Embryonic facial prominence (tissue), 1 donor: ENCODE measurements at regions not wholly inside any gene's neighbourhood (a gene's known extent, or its start where the extent isn't known, plus 50 kb on each side); places are given as distances from the start of the nearest gene placed in this dataset.

Experiments
- DNase-seq: peaks from one replicate; pipeline ENCODE4 v3.0.0-alpha.2; 2016; ENCODE audit errors: extremely low spot score

- no peak for DNase-seq
Observed at GRCh38 chr7:49371771-49372170, 401.7 kb upstream of the VWC2 start.

GRCh38 chr7:49376817-49377375 is 396.5 kb upstream of the VWC2 start:
- no peak for DNase-seq

GRCh38 chr7:49386792-49387191 is 386.6 kb upstream of the VWC2 start:
- no peak for DNase-seq

DNA sequence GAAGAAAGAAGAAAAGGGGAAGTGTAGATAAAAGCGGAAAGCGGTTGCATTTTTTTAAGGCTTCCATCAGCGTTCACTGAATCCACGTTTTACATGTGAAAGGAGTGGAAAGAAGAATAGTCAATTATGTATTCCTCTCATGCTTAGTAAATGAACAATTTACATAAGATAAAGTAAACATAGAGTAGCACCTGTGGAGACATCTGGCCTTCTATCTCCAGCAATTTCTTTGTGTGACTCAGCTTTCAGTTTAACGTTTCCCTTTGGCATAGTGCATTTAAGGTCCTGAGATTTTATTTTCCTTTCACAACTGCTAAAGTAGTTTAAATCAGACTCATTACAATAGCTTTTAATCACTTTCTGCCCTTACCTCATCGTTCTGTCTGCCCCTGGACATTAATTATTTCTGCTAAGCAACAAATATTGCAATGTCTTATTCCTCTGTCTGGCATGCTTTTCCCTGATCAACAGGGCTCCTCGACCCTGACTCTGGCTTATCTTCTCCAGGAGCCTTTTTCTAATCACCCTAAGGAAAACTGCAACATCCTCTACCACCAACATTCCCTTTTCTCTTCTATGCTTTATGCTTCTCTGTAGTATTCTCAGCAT is 383.5 kb upstream of the VWC2 start:
- DNase-seq = no peak

GRCh38 chr7:49396229-49396628 is 377.2 kb upstream of the VWC2 start:
- DNase-seq = no peak

DNA sequence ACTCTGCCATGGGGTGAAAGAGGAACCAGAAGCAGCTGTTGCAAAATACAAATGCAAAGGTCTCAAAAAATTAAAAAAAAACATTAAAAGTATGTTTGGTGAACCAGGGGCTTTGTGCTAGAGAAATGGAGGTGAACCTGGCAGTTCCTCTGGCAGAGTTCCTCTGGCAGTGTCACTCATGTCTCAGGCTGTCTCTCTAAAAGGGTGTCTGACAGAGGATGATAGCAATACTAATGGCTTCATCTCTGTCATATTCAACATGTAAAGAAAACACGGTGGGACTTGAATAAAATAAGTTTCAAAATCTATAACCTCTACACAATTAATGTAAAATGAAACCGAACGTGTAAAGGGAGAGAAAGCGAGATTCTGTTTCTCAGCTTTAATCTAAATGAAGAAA is 375.7 kb upstream of the VWC2 start:
- no peak for DNase-seq

GRCh38 chr7:49398236-49398635 is 375.2 kb upstream of the VWC2 start:
- DNase-seq = no peak

DNA sequence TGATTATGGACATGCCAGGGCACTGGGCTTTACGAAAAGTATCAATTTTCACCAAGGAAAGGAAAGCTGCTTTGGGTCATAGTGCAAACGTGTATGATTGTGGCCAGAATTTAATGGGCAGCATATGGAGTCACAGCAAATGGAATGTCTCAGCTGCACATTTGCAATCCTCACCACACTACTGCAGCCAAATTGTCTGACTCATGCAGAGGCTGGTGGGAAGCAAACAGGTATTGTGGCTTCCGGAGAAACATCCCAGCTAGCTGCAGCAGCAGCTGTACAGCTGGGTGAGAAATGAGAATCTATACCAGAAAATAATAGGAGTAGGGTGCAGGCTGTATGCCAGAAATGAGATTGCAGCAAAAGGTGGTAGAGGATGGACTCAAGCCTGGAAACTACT is 374.7 kb upstream of the VWC2 start:
- DNase-seq = no peak

DNA sequence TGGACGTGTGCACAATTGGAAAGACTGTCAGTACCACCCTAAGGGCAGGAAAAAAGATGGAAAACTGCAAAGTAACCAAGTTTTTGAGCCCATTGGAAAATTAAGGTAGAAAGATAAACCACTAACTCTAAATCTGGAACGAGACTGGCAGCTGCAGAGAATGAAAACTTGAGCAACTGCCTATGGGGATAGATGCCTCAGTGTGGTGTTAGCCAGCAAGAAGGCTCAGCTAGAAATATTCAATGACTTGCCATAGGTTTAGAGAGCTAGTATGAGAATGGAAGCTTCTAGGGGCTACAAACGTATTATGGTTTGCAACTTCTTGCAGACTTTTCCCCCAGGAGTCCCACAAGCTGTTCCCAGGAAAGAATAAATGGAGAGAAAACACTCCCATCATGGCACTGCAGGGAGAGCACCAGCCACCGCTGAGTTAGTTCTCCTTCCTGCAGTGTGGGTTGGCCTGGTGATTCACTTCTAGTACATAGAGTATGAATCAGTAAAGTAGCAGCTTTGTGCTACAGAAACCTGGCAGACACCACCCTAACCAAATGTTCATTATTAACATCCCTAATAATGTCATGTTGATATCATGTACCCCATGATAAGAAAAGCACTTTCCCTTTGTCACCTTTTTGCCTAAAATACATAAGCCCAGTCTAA is 372.4 kb upstream of the VWC2 start:
- DNase-seq = no peak

GRCh38 chr7:49403844-49404243 is 369.6 kb upstream of the VWC2 start:
- DNase-seq = no peak

DNA sequence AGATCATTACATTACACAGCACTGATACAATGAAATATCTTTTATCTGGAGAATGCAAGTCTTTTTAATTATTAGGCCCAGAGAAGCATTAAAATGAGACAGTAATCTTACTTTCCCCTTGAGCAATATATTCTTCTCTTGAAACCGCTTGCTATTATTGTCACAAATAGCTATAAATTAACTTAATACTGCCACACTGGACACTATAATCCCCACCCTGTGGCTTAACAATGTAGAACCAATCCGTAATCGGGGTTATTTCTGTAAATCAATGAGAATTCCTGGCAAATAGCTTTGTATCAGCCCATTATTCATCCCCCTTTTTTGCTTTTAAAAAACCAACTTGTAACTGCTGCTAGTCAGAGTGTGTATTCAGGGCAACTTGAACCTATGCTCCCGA is 366.2 kb upstream of the VWC2 start:
- DNase-seq = no peak

- DNase-seq = no peak
Observed at GRCh38 chr7:49417034-49417433, 356.4 kb upstream of the VWC2 start.

- DNase-seq = no peak
Observed at GRCh38 chr7:49418963-49419362, 354.5 kb upstream of the VWC2 start.

- no peak for DNase-seq
Observed at GRCh38 chr7:49422564-49422963, 350.9 kb upstream of the VWC2 start.

DNA sequence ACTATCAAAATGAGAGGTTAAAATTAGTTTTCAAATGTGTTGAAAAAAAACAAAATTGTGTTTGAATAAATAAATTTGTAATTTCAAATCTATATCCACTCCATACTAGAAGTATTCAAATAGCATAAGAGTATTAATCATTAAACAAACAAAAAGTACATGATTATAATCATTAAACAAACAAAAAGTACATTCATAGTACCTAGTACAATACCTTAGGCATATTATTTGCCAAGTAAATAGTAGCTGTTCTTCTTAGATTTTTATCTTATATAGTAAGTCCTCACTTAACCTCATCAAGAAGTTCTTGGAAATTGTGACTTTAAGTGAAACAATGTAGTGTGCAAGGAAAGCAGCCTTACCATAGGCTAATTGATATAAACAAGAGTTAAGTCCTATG is 349.3 kb upstream of the VWC2 start:
- DNase-seq = no peak

DNA sequence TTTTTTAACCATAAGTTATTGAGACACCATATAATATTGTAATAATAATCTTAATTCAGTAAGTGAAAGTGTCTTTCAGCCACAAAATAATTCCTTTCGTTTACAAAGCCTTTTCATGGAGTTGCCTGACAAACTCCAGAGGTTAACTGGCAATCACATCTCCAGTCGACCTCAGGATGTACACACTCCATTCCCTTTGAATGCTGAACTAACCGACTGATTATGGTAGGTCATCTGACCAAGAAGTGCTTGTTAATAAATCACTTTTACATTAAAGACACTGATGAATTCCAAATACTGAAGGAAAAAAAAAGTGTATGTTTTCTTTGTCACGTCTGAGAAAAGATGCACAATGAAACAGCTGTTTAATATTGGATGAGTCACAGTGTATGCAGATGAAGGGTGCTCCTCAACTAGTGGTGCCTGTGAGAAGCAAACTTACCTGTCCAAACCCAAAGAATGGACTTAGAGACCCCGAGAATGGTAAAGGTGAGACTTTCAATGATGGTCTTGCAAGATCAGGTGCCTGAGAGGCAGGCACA is 348.1 kb upstream of the VWC2 start:
- no peak for DNase-seq

GRCh38 chr7:49432254-49432653 is 341.2 kb upstream of the VWC2 start:
- DNase-seq = no peak

GRCh38 chr7:49433794-49434193 is 339.6 kb upstream of the VWC2 start:
- no peak for DNase-seq

DNA sequence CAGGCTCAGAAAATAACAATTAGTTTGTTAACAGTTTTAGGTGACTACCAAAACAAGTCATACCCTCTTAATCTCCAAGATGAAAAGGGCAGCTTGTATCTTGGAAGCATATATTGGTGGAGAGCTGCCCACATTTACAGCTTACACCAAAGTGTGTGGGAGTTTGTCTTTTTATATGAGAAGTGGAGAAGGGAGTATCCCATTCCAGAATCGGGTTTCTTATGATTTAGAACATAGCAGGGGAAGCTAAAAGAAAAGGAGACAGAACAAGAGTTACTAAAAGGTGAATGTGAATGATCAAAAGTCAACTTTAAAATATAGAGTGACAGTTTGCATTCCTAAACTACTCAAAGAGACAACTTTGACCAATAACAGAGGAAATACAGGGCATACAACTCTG is 338.6 kb upstream of the VWC2 start:
- no peak for DNase-seq

DNA sequence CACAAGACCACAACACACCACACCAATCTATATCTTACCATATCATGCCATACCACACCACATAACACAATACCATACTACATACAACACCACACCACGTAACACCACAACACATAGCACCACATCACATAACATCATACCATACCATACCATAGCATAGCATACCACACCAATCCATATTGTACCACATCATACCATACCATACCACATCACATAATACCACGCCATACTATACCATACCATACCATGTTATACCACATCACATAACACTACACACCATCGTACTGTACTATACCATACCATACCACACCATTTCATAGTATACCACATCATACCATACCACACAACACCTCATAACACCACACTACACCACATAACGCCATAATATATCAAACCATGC is 335.2 kb upstream of the VWC2 start:
- no peak for DNase-seq

DNA sequence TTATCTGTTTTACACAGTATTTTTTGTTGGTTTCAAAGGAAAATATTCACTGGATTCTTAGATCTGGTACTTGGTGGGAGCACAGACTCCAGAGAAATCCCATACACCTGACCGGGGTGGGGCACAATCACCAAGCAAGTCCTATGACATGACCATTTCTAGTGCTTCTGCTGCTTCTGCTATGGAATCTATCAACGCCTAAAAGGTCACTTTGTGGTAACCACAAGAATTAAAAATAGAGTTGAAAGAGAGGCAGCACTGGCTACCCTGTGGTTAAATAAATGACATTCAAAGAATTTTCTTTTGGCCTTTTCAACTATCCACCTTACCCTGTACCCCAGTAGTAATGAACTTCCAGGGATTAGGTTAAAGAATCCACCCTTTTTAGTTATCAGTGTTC is 329.9 kb upstream of the VWC2 start:
- no peak for DNase-seq

DNA sequence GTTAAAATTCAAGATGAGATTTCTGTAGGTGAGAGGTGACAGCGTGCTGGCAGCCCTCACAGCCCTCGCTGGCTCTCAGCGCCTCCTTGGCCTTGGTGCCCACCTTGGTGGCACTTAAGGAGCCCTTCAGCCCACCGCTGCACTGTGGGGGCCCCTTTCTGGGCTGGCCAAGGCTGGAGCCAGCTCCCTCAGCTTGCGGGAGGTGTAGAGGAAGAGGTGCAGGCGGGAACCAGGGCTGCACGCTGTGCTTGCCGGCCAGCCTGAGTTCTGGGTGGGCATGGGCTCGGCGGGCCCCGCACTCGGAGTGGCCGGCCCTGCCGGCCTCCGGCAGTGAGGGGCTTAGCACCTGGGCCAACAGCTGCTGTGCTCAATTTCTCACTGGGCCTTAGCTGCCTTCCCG is 320.0 kb upstream of the VWC2 start:
- no peak for DNase-seq

GRCh38 chr7:49479441-49479840 is 294.0 kb upstream of the VWC2 start:
- no peak for DNase-seq
